Keratinocyte (primary cell): ENCODE measurements at regions not wholly inside any gene's neighbourhood (a gene's known extent, or its start where the extent isn't known, plus 50 kb on each side); places are given as distances from the start of the nearest gene placed in this dataset.

ENCODE experiments used
- DNase-seq: peaks from one replicate; pipeline ENCODE4 v3.0.0-alpha.2; 2011; ENCODE audit warnings: low read depth, missing footprints, low spot score
- FAIRE-seq: peaks from 2 replicates; lab custom pipeline; 2011; peaks lifted over from hg19 to GRCh38; lab: Jason Lieb, UNC
- H2AFZ ChIP-seq: 2 replicates; pipeline ENCODE4 v1.6.0; 2012; ENCODE audit warnings: low read length, control low read depth, inconsistent platforms; ENCODE audit not compliant: control insufficient read depth
- H3K27ac ChIP-seq: 2 replicates; pipeline ENCODE4 v1.5.1; 2011; ENCODE audit warnings: low read length; ENCODE audit not compliant: control insufficient read depth, insufficient read depth
- H3K27me3 ChIP-seq: 3 replicates; pipeline ENCODE4 v1.6.0; 2011; ENCODE audit warnings: low read length; ENCODE audit not compliant: control insufficient read depth, insufficient read depth; ENCODE audit errors: extremely low read depth
- H3K36me3 ChIP-seq, 2 experiments: 2 replicates in 1 of 2; 3 replicates in 1 of 2; pipeline ENCODE4 v1.5.1; 2011; ENCODE audit warnings: low read length in 2 of 2, mild to moderate bottlenecking in 1 of 2; ENCODE audit not compliant: control insufficient read depth in 2 of 2, insufficient read depth in 2 of 2; ENCODE audit errors: extremely low read depth in 1 of 2
- H3K4me1 ChIP-seq: 3 replicates; pipeline ENCODE4 v1.5.1; 2011; ENCODE audit warnings: low read length; ENCODE audit not compliant: control insufficient read depth, insufficient read depth; ENCODE audit errors: extremely low read depth
- H3K4me2 ChIP-seq: 3 replicates; pipeline ENCODE4 v1.6.0; 2011; ENCODE audit warnings: low read depth, low read length; ENCODE audit not compliant: control insufficient read depth, insufficient read depth; ENCODE audit errors: extremely low read depth
- H3K4me3 ChIP-seq, 3 experiments: fragments of 200-600 bp in 1 of 3; sonication (generic) in 1 of 3; 2 replicates in 2 of 3; 3 replicates in 1 of 3; pipeline ENCODE4 v1.5.1; 2011 to 2016; ENCODE audit warnings: low read length in 3 of 3, mild to moderate bottlenecking in 3 of 3, control low read depth in 2 of 3, inconsistent platforms in 1 of 3, low read depth in 1 of 3, mixed read lengths in 1 of 3, mixed run types in 1 of 3, moderate library complexity in 1 of 3; ENCODE audit not compliant: control insufficient read depth in 2 of 3, insufficient read depth in 2 of 3; ENCODE audit errors: extremely low read depth in 1 of 3
- H3K79me2 ChIP-seq: 2 replicates; pipeline ENCODE4 v1.6.0; 2012; ENCODE audit warnings: low read length; ENCODE audit not compliant: control insufficient read depth, insufficient read depth
- H3K9ac ChIP-seq: 3 replicates; pipeline ENCODE4 v1.6.0; 2011; ENCODE audit warnings: low read length; ENCODE audit not compliant: control insufficient read depth, insufficient read depth; ENCODE audit errors: extremely low read depth
- H3K9me1 ChIP-seq: 3 replicates; pipeline ENCODE4 v1.6.0; 2011; ENCODE audit warnings: low read length; ENCODE audit not compliant: control insufficient read depth, insufficient read depth; ENCODE audit errors: extremely low read depth
- H3K9me3 ChIP-seq: 2 replicates; pipeline ENCODE4 v1.5.1; 2012; ENCODE audit warnings: low read depth, low read length; ENCODE audit not compliant: control insufficient read depth
- H4K20me1 ChIP-seq: 3 replicates; pipeline ENCODE4 v1.6.0; 2011; ENCODE audit warnings: low read length; ENCODE audit not compliant: control insufficient read depth, insufficient read depth; ENCODE audit errors: extremely low read depth
- EZH2 ChIP-seq: IDR thresholded peaks from one replicate; pipeline ENCODE4 v1.6.1; 2012; ENCODE audit warnings: inconsistent platforms, mild to moderate bottlenecking, low read length, moderate library complexity
- dilution Hi-C: fragments of 300-500 bp; cut with MboI; formaldehyde crosslinking; loops from one replicate; pipeline ENCODE4 v1.7.0; 2020; ENCODE audit warnings: low sequenced_read_pairs; ENCODE audit not compliant: extremely low pct_ligation_motif_present
- TF ChIP-seq, protein P1 (sequence below), 3 experiments: IDR thresholded peaks in 1 of 3; conservative IDR thresholded peaks in 1 of 3; optimal IDR thresholded peaks in 1 of 3; 2 replicates in 2 of 3; 3 replicates in 1 of 3; pipeline versions ENCODE3 to v1.5.1; 2011; ENCODE audit warnings: low read length in 3 of 3, mild to moderate bottlenecking in 3 of 3, moderate library complexity in 2 of 3, control low read depth in 1 of 3, inconsistent platforms in 1 of 3; ENCODE audit not compliant: insufficient read depth in 2 of 3; ENCODE audit errors: extremely low read depth in 1 of 3

DNA sequence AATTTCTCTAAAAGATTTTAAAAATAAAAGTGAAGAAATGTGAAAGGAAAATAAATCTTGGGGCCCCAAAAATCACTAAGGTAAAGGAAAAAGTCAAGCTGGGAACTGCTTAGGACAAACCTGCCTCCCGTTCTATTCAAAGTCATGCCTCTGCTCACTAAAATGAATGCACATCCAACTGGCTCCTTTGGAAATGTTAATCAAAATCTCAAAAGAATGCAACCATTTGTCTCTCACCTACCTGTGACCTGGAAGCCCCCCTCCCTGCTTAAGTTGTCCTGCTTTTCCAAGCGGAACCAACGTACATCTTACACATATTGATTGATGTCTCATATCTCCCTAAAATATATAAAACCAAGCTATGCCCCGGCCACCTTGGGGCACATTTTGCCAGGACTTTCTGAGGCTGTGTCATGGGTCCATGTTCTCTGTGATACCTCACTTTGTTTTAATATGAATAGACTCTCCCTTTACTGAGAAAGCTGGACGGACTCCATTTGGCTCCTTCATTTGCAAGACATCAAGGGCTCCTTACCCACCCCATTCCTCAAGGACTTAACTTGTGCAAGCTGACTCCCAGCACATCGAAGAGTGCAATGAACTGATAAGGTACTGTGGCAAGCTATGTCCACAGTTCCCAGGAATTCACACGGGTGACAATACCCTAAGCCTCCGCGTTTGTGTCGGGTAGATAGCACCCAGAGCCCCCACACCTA, 164.3 kb downstream of the SMC2 start:
- Histone ChIP-seq H3K9me3 (no peaks in the 10 kb centered on the region), H3K27ac (no peak overlapping the region), H3K9ac (no peak overlapping the region), H4K20me1 (no peaks in the 10 kb centered on the region), H3K9me1 (no peaks in the 10 kb centered on the region), H3K27me3 (no peaks in the 10 kb centered on the region), H3K4me2 (no peak overlapping the region), H2AFZ (no peak overlapping the region), H3K4me3 (no peak overlapping the region), H3K36me3 (no peaks in the 10 kb centered on the region), H3K4me1 (peaks cover 3% of the 10 kb centered on the region), H3K79me2 (no peaks in the 10 kb centered on the region)
- dilution Hi-C loops: no loop called here
- FAIRE-seq (no peak), DNase-seq (no peak)
- TF ChIP-seq, protein P1, sequence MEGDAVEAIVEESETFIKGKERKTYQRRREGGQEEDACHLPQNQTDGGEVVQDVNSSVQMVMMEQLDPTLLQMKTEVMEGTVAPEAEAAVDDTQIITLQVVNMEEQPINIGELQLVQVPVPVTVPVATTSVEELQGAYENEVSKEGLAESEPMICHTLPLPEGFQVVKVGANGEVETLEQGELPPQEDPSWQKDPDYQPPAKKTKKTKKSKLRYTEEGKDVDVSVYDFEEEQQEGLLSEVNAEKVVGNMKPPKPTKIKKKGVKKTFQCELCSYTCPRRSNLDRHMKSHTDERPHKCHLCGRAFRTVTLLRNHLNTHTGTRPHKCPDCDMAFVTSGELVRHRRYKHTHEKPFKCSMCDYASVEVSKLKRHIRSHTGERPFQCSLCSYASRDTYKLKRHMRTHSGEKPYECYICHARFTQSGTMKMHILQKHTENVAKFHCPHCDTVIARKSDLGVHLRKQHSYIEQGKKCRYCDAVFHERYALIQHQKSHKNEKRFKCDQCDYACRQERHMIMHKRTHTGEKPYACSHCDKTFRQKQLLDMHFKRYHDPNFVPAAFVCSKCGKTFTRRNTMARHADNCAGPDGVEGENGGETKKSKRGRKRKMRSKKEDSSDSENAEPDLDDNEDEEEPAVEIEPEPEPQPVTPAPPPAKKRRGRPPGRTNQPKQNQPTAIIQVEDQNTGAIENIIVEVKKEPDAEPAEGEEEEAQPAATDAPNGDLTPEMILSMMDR (optimal IDR thresholded peaks at IDR 0.05 in 1 of 3, IDR thresholded peaks at IDR 0.05 in 1 of 3, conservative IDR thresholded peaks at IDR 0.05 in 1 of 3; ENCODE audit: extremely low read depth in 1 of 3, insufficient read depth in 2 of 3, low read length in 3 of 3): no peak
- TF ChIP-seq EZH2: no peak

DNA sequence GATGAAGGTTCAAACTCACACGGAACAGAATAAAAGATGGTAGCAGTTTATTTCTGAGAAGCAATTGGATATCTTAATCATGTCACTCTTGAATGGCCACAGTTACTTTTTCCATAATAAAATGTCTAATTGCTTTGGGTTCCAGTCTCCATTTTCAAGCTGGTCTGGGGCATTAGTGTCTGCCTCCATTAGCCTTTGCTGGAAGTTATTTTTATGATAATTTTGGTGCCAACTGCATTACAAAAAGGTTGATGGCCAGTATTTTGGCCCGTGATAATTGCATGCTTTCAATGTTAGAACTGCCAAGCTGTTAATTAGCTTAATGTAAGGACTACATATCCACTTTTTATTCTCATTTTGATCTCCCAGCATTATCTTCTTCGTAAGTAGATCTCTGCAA, 165.9 kb downstream of the SMC2 start:
- H3K27me3 ChIP-seq: no peaks in the 10 kb centered on the region
- no peaks in the 10 kb centered on the region for H3K9me1 ChIP-seq
- DNase-seq (no peak), FAIRE-seq (no peak)
- H3K79me2 ChIP-seq: no peaks in the 10 kb centered on the region
- no peaks in the 10 kb centered on the region for H4K20me1 ChIP-seq
- dilution Hi-C loops: no loop called here
- H3K4me1 ChIP-seq: peaks cover 3% of the 10 kb centered on the region
- H3K4me2 ChIP-seq: no peak overlapping the region
- no peak overlapping the region for H3K27ac ChIP-seq
- no peaks in the 10 kb centered on the region for H3K36me3 ChIP-seq
- no peak for TF ChIP-seq EZH2
- TF ChIP-seq, protein P1 (optimal IDR thresholded peaks at IDR 0.05 in 1 of 3, IDR thresholded peaks at IDR 0.05 in 1 of 3, conservative IDR thresholded peaks at IDR 0.05 in 1 of 3; ENCODE audit: extremely low read depth in 1 of 3, insufficient read depth in 2 of 3, low read length in 3 of 3): no peak
- H3K4me3 ChIP-seq: no peak overlapping the region
- no peak overlapping the region for H3K9ac ChIP-seq
- H3K9me3 ChIP-seq: no peaks in the 10 kb centered on the region
- no peak overlapping the region for H2AFZ ChIP-seq
